ENCODE measurements at regions not wholly inside any gene's neighbourhood (a gene's known extent, or its start where the extent isn't known, plus 50 kb on each side); places are given as distances from the start of the nearest gene placed in this dataset.
"Not testable (repeated sequence)": the region's sequence is repeated elsewhere in the genome, so short reads cannot be mapped to it uniquely, and the experiment has no call there.

- no peaks in the 10 kb centered on the region for H3K27me3 Mint-ChIP-seq (ENCODE audit: insufficient read depth, unreplicated experiment)
- H3K36me3 Mint-ChIP-seq (ENCODE audit: insufficient read depth, unreplicated experiment) = no peaks in the 10 kb centered on the region
- H3K27ac Mint-ChIP-seq (ENCODE audit: low read depth, unreplicated experiment) = no peak overlapping the region
- ChIA-PET CTCF (no interaction called here), POLR2A (no interaction called here)
- TF ChIP-seq CTCF (IDR thresholded peaks at IDR 0.05; ENCODE audit: unreplicated experiment) = no peak
- no peak for DNase-seq (ENCODE audit: unreplicated experiment)
- no peak overlapping the region for H3K4me3 Mint-ChIP-seq (ENCODE audit: unreplicated experiment)
- H3K9me3 Mint-ChIP-seq (ENCODE audit: unreplicated experiment) = no peaks in the 10 kb centered on the region
- intact Hi-C loops (cut with micrococcal nuclease) = no loop called here
- no peaks in the 10 kb centered on the region for H3K4me1 Mint-ChIP-seq (ENCODE audit: insufficient read depth, unreplicated experiment)
- no TSS peak for BruUV-seq (replicated peaks)
These were observed 442.2 kb downstream of the SLC6A15 start for GRCh38 chr12:84470361-84470760.

GRCh38 chr12:84464616-84465015 is 448.0 kb downstream of the SLC6A15 start:
- no peak overlapping the region for H3K27ac Mint-ChIP-seq (ENCODE audit: low read depth, unreplicated experiment)
- ChIA-PET POLR2A (no interaction called here), CTCF (interaction anchor here (1.1 kb wide), 1 partner anchor 59 kb away, joined by 3 read pairs; no protein-coding TSS in a partner anchor)
- H3K4me1 Mint-ChIP-seq (ENCODE audit: insufficient read depth, unreplicated experiment) = no peaks in the 10 kb centered on the region
- no peak for TF ChIP-seq CTCF (IDR thresholded peaks at IDR 0.05; ENCODE audit: unreplicated experiment)
- no peaks in the 10 kb centered on the region for H3K36me3 Mint-ChIP-seq (ENCODE audit: insufficient read depth, unreplicated experiment)
- no peak overlapping the region for H3K4me3 Mint-ChIP-seq (ENCODE audit: unreplicated experiment)
- H3K27me3 Mint-ChIP-seq (ENCODE audit: insufficient read depth, unreplicated experiment) = no peaks in the 10 kb centered on the region
- no peaks in the 10 kb centered on the region for H3K9me3 Mint-ChIP-seq (ENCODE audit: unreplicated experiment)
- no TSS peak for BruUV-seq (replicated peaks)
- intact Hi-C loops (cut with micrococcal nuclease) = no loop called here
- DNase-seq (ENCODE audit: unreplicated experiment) = no peak

GRCh38 chr12:84463741-84464495 is 448.7 kb downstream of the SLC6A15 start:
- POLR2A ChIA-PET = interaction anchor here (0.5 kb wide), 1 partner anchor 1658 kb away, joined by 5 read pairs; no protein-coding TSS in a partner anchor
- Mint-ChIP-seq H3K9me3 (ENCODE audit: unreplicated experiment) (no peaks in the 10 kb centered on the region), H3K27me3 (ENCODE audit: insufficient read depth, unreplicated experiment) (no peaks in the 10 kb centered on the region), H3K36me3 (ENCODE audit: insufficient read depth, unreplicated experiment) (no peaks in the 10 kb centered on the region), H3K4me1 (ENCODE audit: insufficient read depth, unreplicated experiment) (no peaks in the 10 kb centered on the region), H3K27ac (ENCODE audit: low read depth, unreplicated experiment) (no peak overlapping the region), H3K4me3 (ENCODE audit: unreplicated experiment) (no peak overlapping the region)
- CTCF ChIA-PET = no interaction called here
- no TSS peak for BruUV-seq (replicated peaks)
- TF ChIP-seq CTCF (IDR thresholded peaks at IDR 0.05; ENCODE audit: unreplicated experiment) = no peak
- no peak for DNase-seq (ENCODE audit: unreplicated experiment)
- intact Hi-C loops (cut with micrococcal nuclease) = no loop called here

- H3K36me3 Mint-ChIP-seq (ENCODE audit: insufficient read depth, unreplicated experiment) = no peaks in the 10 kb centered on the region
- intact Hi-C loops (cut with micrococcal nuclease) = no loop called here
- H3K4me1 Mint-ChIP-seq (ENCODE audit: insufficient read depth, unreplicated experiment) = no peaks in the 10 kb centered on the region
- no peak for DNase-seq (ENCODE audit: unreplicated experiment)
- no TSS peak for BruUV-seq (replicated peaks)
- no peaks in the 10 kb centered on the region for H3K27me3 Mint-ChIP-seq (ENCODE audit: insufficient read depth, unreplicated experiment)
- TF ChIP-seq CTCF (IDR thresholded peaks at IDR 0.05; ENCODE audit: unreplicated experiment) = no peak
- no peak overlapping the region for H3K27ac Mint-ChIP-seq (ENCODE audit: low read depth, unreplicated experiment)
- no peak overlapping the region for H3K4me3 Mint-ChIP-seq (ENCODE audit: unreplicated experiment)
- POLR2A ChIA-PET = interaction anchor here (0.5 to 0.6 kb wide), 2 partner anchors 13 to 202 kb away, joined by 3 read pairs; no protein-coding TSS in a partner anchor
- CTCF ChIA-PET = interaction anchor here (0.5 kb wide), 1 partner anchor 245 kb away, joined by 3 read pairs; no protein-coding TSS in a partner anchor
- no peaks in the 10 kb centered on the region for H3K9me3 Mint-ChIP-seq (ENCODE audit: unreplicated experiment)
These were observed 457.0 kb downstream of the SLC6A15 start for GRCh38 chr12:84455598-84455997.

GRCh38 chr12:84446478-84446877 is 466.1 kb downstream of the SLC6A15 start:
- H3K4me3 Mint-ChIP-seq (ENCODE audit: unreplicated experiment); H3K4me1 Mint-ChIP-seq (ENCODE audit: insufficient read depth, unreplicated experiment); DNase-seq (ENCODE audit: unreplicated experiment); POLR2A ChIA-PET; CTCF ChIA-PET; H3K36me3 Mint-ChIP-seq (ENCODE audit: insufficient read depth, unreplicated experiment); H3K27me3 Mint-ChIP-seq (ENCODE audit: insufficient read depth, unreplicated experiment); intact Hi-C loops (cut with micrococcal nuclease); H3K27ac Mint-ChIP-seq (ENCODE audit: low read depth, unreplicated experiment); H3K9me3 Mint-ChIP-seq (ENCODE audit: unreplicated experiment); BruUV-seq (replicated peaks): not testable (repeated sequence)

Data from MCF 10A (cell line).